ENCODE measurements at regions not wholly inside any gene's neighbourhood (a gene's known extent, or its start where the extent isn't known, plus 50 kb on each side); places are given as distances from the start of the nearest gene placed in this dataset.

DNA sequence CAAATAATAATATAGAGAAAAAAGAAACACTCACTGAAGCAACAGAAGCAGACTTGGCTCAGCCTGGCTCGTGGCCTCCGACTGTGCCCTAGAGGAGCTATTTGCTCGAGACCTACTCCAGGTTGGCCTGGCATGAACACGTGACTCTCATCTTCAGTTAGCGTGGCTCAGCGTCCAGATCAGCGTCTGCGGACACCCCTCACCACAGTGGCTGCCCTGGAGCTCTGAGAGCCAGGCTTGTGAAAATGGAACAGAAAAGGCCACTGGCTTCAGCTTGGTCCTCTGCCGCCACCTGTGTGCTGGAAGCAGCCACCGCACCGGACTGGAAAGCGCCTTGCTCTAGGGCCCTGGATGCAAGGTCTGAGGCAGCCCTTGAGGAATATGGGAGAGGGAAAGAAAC, 1184.0 kb upstream of the GYPC start:
- ATAC-seq: peak; percentile 75
- WGBS (ENCODE audit: insufficient coverage, insufficient replicate concordance, low lambda C conversion rate, missing lambda C conversion rate): 51% methylated on average over 12 of the region's 12 CpGs
- TF ChIP-seq, protein P1, sequence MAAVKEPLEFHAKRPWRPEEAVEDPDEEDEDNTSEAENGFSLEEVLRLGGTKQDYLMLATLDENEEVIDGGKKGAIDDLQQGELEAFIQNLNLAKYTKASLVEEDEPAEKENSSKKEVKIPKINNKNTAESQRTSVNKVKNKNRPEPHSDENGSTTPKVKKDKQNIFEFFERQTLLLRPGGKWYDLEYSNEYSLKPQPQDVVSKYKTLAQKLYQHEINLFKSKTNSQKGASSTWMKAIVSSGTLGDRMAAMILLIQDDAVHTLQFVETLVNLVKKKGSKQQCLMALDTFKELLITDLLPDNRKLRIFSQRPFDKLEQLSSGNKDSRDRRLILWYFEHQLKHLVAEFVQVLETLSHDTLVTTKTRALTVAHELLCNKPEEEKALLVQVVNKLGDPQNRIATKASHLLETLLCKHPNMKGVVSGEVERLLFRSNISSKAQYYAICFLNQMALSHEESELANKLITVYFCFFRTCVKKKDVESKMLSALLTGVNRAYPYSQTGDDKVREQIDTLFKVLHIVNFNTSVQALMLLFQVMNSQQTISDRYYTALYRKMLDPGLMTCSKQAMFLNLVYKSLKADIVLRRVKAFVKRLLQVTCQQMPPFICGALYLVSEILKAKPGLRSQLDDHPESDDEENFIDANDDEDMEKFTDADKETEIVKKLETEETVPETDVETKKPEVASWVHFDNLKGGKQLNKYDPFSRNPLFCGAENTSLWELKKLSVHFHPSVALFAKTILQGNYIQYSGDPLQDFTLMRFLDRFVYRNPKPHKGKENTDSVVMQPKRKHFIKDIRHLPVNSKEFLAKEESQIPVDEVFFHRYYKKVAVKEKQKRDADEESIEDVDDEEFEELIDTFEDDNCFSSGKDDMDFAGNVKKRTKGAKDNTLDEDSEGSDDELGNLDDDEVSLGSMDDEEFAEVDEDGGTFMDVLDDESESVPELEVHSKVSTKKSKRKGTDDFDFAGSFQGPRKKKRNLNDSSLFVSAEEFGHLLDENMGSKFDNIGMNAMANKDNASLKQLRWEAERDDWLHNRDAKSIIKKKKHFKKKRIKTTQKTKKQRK (IDR thresholded peaks at IDR 0.05; ENCODE audit: low read depth, low read length): no peak
- TF ChIP-seq SIN3A (IDR thresholded peaks at IDR 0.05; ENCODE audit: low read depth, low read length) (no peak), SMC3 (IDR thresholded peaks at IDR 0.05; ENCODE audit: borderline replicate concordance, low read length) (peak; percentile 68), YY1 (IDR thresholded peaks at IDR 0.05; ENCODE audit: low read depth, low read length) (peak; percentile 41; the same call in 1 of the 2 replicates), PAX5 (IDR thresholded peaks at IDR 0.05; ENCODE audit: borderline replicate concordance, low read depth, low read length) (no peak), RUNX3 (IDR thresholded peaks at IDR 0.05; ENCODE audit: low read length) (peak; percentile 18; the same call in 1 of the 2 replicates), RAD21 (IDR thresholded peaks at IDR 0.05; ENCODE audit: insufficient read depth, low read depth, low read length) (peak; percentile 78)
- TF ChIP-seq, protein P2, sequence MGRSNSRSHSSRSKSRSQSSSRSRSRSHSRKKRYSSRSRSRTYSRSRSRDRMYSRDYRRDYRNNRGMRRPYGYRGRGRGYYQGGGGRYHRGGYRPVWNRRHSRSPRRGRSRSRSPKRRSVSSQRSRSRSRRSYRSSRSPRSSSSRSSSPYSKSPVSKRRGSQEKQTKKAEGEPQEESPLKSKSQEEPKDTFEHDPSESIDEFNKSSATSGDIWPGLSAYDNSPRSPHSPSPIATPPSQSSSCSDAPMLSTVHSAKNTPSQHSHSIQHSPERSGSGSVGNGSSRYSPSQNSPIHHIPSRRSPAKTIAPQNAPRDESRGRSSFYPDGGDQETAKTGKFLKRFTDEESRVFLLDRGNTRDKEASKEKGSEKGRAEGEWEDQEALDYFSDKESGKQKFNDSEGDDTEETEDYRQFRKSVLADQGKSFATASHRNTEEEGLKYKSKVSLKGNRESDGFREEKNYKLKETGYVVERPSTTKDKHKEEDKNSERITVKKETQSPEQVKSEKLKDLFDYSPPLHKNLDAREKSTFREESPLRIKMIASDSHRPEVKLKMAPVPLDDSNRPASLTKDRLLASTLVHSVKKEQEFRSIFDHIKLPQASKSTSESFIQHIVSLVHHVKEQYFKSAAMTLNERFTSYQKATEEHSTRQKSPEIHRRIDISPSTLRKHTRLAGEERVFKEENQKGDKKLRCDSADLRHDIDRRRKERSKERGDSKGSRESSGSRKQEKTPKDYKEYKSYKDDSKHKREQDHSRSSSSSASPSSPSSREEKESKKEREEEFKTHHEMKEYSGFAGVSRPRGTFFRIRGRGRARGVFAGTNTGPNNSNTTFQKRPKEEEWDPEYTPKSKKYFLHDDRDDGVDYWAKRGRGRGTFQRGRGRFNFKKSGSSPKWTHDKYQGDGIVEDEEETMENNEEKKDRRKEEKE (IDR thresholded peaks at IDR 0.05): no peak
- TF ChIP-seq, protein P3, sequence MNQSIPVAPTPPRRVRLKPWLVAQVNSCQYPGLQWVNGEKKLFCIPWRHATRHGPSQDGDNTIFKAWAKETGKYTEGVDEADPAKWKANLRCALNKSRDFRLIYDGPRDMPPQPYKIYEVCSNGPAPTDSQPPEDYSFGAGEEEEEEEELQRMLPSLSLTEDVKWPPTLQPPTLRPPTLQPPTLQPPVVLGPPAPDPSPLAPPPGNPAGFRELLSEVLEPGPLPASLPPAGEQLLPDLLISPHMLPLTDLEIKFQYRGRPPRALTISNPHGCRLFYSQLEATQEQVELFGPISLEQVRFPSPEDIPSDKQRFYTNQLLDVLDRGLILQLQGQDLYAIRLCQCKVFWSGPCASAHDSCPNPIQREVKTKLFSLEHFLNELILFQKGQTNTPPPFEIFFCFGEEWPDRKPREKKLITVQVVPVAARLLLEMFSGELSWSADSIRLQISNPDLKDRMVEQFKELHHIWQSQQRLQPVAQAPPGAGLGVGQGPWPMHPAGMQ (IDR thresholded peaks at IDR 0.05; ENCODE audit: borderline replicate concordance): no peak
- TF ChIP-seq, protein P4, sequence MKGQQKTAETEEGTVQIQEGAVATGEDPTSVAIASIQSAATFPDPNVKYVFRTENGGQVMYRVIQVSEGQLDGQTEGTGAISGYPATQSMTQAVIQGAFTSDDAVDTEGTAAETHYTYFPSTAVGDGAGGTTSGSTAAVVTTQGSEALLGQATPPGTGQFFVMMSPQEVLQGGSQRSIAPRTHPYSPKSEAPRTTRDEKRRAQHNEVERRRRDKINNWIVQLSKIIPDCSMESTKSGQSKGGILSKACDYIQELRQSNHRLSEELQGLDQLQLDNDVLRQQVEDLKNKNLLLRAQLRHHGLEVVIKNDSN (IDR thresholded peaks at IDR 0.05; ENCODE audit: borderline replicate concordance, extremely low read length, insufficient read depth, low read depth, low read length): peak; percentile 19
- TF ChIP-seq, protein P5, sequence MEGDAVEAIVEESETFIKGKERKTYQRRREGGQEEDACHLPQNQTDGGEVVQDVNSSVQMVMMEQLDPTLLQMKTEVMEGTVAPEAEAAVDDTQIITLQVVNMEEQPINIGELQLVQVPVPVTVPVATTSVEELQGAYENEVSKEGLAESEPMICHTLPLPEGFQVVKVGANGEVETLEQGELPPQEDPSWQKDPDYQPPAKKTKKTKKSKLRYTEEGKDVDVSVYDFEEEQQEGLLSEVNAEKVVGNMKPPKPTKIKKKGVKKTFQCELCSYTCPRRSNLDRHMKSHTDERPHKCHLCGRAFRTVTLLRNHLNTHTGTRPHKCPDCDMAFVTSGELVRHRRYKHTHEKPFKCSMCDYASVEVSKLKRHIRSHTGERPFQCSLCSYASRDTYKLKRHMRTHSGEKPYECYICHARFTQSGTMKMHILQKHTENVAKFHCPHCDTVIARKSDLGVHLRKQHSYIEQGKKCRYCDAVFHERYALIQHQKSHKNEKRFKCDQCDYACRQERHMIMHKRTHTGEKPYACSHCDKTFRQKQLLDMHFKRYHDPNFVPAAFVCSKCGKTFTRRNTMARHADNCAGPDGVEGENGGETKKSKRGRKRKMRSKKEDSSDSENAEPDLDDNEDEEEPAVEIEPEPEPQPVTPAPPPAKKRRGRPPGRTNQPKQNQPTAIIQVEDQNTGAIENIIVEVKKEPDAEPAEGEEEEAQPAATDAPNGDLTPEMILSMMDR (IDR thresholded peaks at IDR 0.05 in 2 of 3, conservative IDR thresholded peaks at IDR 0.05 in 1 of 3; ENCODE audit: control insufficient read depth in 2 of 3, extremely low read depth in 1 of 3, insufficient read depth in 1 of 3, low read depth in 3 of 3, low read length in 3 of 3): peak; percentile 49 to 64 (median 61); a peak in 5 of 6 replicates
- Histone ChIP-seq H3K9me3 (replicated peaks; ENCODE audit: control insufficient read depth, insufficient read depth, low read length) (no peaks in the 10 kb centered on the region; the same call in 2 of the 3 replicates), H2AFZ (ENCODE audit: control insufficient read depth, low read depth, low read length) (peak overlapping the region; percentile 63), H4K20me1 (ENCODE audit: control insufficient read depth, insufficient read depth) (no peaks in the 10 kb centered on the region), H3K9ac (ENCODE audit: control insufficient read depth, insufficient read depth, low read length) (no peak overlapping the region), H3K4me2 (ENCODE audit: control insufficient read depth, insufficient read depth) (no peak overlapping the region), H3K27me3 (replicated peaks in 1 of 2; ENCODE audit: control insufficient read depth in 2 of 2, insufficient read depth in 2 of 2, low read length in 1 of 2) (no peaks in the 10 kb centered on the region), H3K36me3 (ENCODE audit: control insufficient read depth in 2 of 2, insufficient read depth in 2 of 2, low read length in 1 of 2) (no peaks in the 10 kb centered on the region), H3K79me2 (ENCODE audit: control insufficient read depth, insufficient read depth, low read length) (no peaks in the 10 kb centered on the region), H3K27ac (ENCODE audit: control insufficient read depth, insufficient read depth) (no peak overlapping the region), H3K4me1 (ENCODE audit: control insufficient read depth, insufficient read depth, low read length) (no peaks in the 10 kb centered on the region), H3K4me3 (no peak overlapping the region)
- POLR2A ChIA-PET: no interaction called here
- in situ Hi-C loops (cut with MboI): no loop called here
- intact Hi-C loops (cut with micrococcal nuclease; ENCODE audit: unreplicated experiment): loop anchor here (1.0 to 5.0 kb wide), 2 partner anchors 241 to 665 kb away; no protein-coding TSS in a partner anchor
- FAIRE-seq: no peak
- SMC1A ChIA-PET (ENCODE audit: uncharacterized antibody, unreplicated experiment): interaction anchor here (0.6 to 1.4 kb wide), 6 partner anchors 74 to 1445 kb away, joined by 3 to 4 read pairs (median 3); no protein-coding TSS in a partner anchor
- BruUV-seq (replicated peaks): no TSS peak
- CTCF ChIA-PET: interaction anchor here (0.6 to 2.3 kb wide), 6 partner anchors 26 to 1445 kb away, joined by 3 to 12 read pairs (median 3); no protein-coding TSS in a partner anchor
- RAD21 ChIA-PET (ENCODE audit: unreplicated experiment): interaction anchor here (4.9 kb wide), 1 partner anchor 556 kb away, joined by 22 read pairs; no protein-coding TSS in a partner anchor
- no peak for DNase-seq (ENCODE audit: low read depth, low spot score)

All from GM12878 (cell line).